ENCODE measurements at regions not wholly inside any gene's neighbourhood (a gene's known extent, or its start where the extent isn't known, plus 50 kb on each side); places are given as distances from the start of the nearest gene placed in this dataset.

GRCh38 chr2:120902592-120902991, 166.9 kb downstream of the GLI2 start:
- no peak for DNase-seq

GRCh38 chr2:120904379-120904778, 168.7 kb downstream of the GLI2 start:
- DNase-seq = no peak

- no peak for DNase-seq
These were observed 169.2 kb downstream of the GLI2 start for GRCh38 chr2:120904830-120905234.

- DNase-seq = no peak
These were observed 169.6 kb downstream of the GLI2 start for GRCh38 chr2:120905298-120905697.

- DNase-seq = no peak
These were observed 170.3 kb downstream of the GLI2 start for GRCh38 chr2:120905824-120906571.

- no peak for DNase-seq
These were observed 171.2 kb downstream of the GLI2 start for GRCh38 chr2:120906914-120907313.

- DNase-seq = no peak
These were observed 172.2 kb downstream of the GLI2 start for GRCh38 chr2:120907822-120908221.

GRCh38 chr2:120908314-120908975, 172.8 kb downstream of the GLI2 start:
- DNase-seq = no peak

- no peak for DNase-seq
These were observed 173.4 kb downstream of the GLI2 start for GRCh38 chr2:120909102-120909501.

- DNase-seq = no peak
These were observed 174.5 kb downstream of the GLI2 start for GRCh38 chr2:120910164-120910563.

- DNase-seq = no peak
These were observed 175.6 kb downstream of the GLI2 start for GRCh38 chr2:120910956-120911951.

GRCh38 chr2:120912101-120912985, 176.7 kb downstream of the GLI2 start:
- no peak for DNase-seq

GRCh38 chr2:120913972-120914838, 178.5 kb downstream of the GLI2 start:
- no peak for DNase-seq

GRCh38 chr2:120914839-120915521, 179.3 kb downstream of the GLI2 start:
- DNase-seq = no peak

GRCh38 chr2:120915670-120916069, 180.0 kb downstream of the GLI2 start:
- DNase-seq = no peak

- no peak for DNase-seq
These were observed 180.8 kb downstream of the GLI2 start for GRCh38 chr2:120916446-120916845.

GRCh38 chr2:120917886-120918285, 182.2 kb downstream of the GLI2 start:
- no peak for DNase-seq

GRCh38 chr2:120919216-120919615, 183.5 kb downstream of the GLI2 start:
- DNase-seq = no peak

GRCh38 chr2:120919771-120920453, 184.2 kb downstream of the GLI2 start:
- DNase-seq = no peak

Measured in NCI-H1092 (cell line).